Nephron progenitor cell (in vitro differentiated cells): ENCODE measurements at regions not wholly inside any gene's neighbourhood (a gene's known extent, or its start where the extent isn't known, plus 50 kb on each side); places are given as distances from the start of the nearest gene placed in this dataset.

ENCODE experiments used
- DNase-seq: peaks from one replicate; pipeline ENCODE4 v3.0.0; 2021
- H3K27ac Mint-ChIP-seq: 2 replicates; pipeline ENCODE4 v1.8.0; 2021; ENCODE audit warnings: mild to moderate bottlenecking, moderate library complexity, mixed read lengths
- H3K27me3 Mint-ChIP-seq: 2 replicates; pipeline ENCODE4 v1.8.0; 2021; ENCODE audit warnings: mild to moderate bottlenecking, low read depth, mixed read lengths; ENCODE audit not compliant: poor library complexity
- H3K36me3 Mint-ChIP-seq: 2 replicates; pipeline ENCODE4 v1.8.0; 2021; ENCODE audit warnings: low read depth, mixed read lengths
- H3K4me1 Mint-ChIP-seq: 2 replicates; pipeline ENCODE4 v1.8.0; 2021; ENCODE audit warnings: mixed read lengths
- H3K4me3 Mint-ChIP-seq: 2 replicates; pipeline ENCODE4 v1.8.0; 2021; ENCODE audit warnings: mild to moderate bottlenecking, moderate library complexity, mixed read lengths
- H3K9me3 Mint-ChIP-seq: 2 replicates; pipeline ENCODE4 v1.8.0; 2021; ENCODE audit warnings: mild to moderate bottlenecking, moderate library complexity, mixed read lengths
- CTCF ChIP-seq: fragments of 200-600 bp; sonication (generic); IDR thresholded peaks from 2 replicates; pipeline ENCODE4 v1.5.0; 2021; ENCODE audit warnings: antibody characterized with exemption

DNA sequence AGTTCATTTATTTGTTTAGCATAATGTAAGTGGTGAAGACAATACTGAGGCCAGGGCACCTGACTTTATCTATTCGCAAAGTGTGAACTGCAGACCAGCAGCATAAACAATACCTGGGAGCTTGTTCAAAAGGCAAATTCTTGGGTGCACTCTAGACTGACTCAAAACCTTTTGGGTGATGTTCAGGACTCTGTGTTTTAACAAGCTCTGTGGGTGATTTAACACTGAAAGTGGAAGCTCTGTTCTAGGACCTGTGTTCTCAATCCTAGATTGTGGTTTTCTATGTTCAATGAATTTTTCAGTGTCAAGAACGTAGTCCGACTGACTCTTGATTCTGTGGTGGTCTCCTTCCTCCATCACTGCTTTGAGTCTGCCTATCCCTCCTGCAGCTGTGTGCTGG is 71.9 kb downstream of the GPR88 start:
- peaks cover 3% of the 10 kb centered on the region for H3K9me3 Mint-ChIP-seq
- no peak overlapping the region for H3K27ac Mint-ChIP-seq
- H3K4me1 Mint-ChIP-seq = peaks cover 55% of the 10 kb centered on the region
- DNase-seq = no peak
- no peak overlapping the region for H3K4me3 Mint-ChIP-seq
- H3K27me3 Mint-ChIP-seq = no peaks in the 10 kb centered on the region
- H3K36me3 Mint-ChIP-seq = no peaks in the 10 kb centered on the region
- TF ChIP-seq CTCF = no peak

GRCh38 chr1:100611086-100611485 is 73.1 kb downstream of the GPR88 start:
- Mint-ChIP-seq H3K27ac (peak overlapping the region; percentile 90), H3K4me3 (no peak overlapping the region), H3K27me3 (no peaks in the 10 kb centered on the region), H3K9me3 (no peaks in the 10 kb centered on the region), H3K4me1 (peaks cover 60% of the 10 kb centered on the region), H3K36me3 (no peaks in the 10 kb centered on the region)
- no peak for DNase-seq
- no peak for TF ChIP-seq CTCF

GRCh38 chr1:100612540-100612939 is 74.6 kb downstream of the GPR88 start:
- no peaks in the 10 kb centered on the region for H3K36me3 Mint-ChIP-seq
- no peak for DNase-seq
- H3K27me3 Mint-ChIP-seq = no peaks in the 10 kb centered on the region
- H3K4me3 Mint-ChIP-seq = no peak overlapping the region
- TF ChIP-seq CTCF = no peak
- H3K9me3 Mint-ChIP-seq = no peaks in the 10 kb centered on the region
- peaks cover 58% of the 10 kb centered on the region for H3K4me1 Mint-ChIP-seq
- no peak overlapping the region for H3K27ac Mint-ChIP-seq

GRCh38 chr1:100613817-100614559 is 76.0 kb downstream of the GPR88 start:
- no peak overlapping the region for H3K4me3 Mint-ChIP-seq
- no peak for DNase-seq
- no peaks in the 10 kb centered on the region for H3K27me3 Mint-ChIP-seq
- H3K27ac Mint-ChIP-seq = no peak overlapping the region
- no peaks in the 10 kb centered on the region for H3K9me3 Mint-ChIP-seq
- no peak for TF ChIP-seq CTCF
- H3K4me1 Mint-ChIP-seq = peaks cover 49% of the 10 kb centered on the region
- no peaks in the 10 kb centered on the region for H3K36me3 Mint-ChIP-seq

DNA sequence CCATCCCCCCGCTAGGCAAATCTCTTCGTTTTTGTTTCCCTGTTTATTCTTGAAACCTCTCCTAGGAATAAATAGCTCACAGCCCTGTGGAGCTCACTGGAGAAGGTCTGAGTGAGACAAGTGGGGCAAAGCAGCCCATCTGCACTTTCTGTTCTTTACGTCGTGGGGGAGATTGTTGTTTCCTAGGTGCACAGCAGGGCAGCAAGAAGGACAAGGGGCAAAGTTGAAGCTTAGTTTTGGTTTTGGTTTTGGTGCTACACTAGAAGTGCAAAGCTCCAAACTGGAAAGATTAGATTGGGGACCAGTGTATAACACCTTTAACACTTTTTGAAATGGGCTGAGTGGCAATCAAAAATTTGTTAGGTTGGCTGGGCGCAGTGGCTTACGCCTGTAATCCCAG is 76.6 kb downstream of the GPR88 start:
- Mint-ChIP-seq H3K9me3 (no peaks in the 10 kb centered on the region), H3K27ac (peak overlapping the region; percentile 41), H3K4me1 (peaks cover 44% of the 10 kb centered on the region), H3K27me3 (no peaks in the 10 kb centered on the region), H3K4me3 (no peak overlapping the region), H3K36me3 (no peaks in the 10 kb centered on the region)
- DNase-seq = no peak
- TF ChIP-seq CTCF = no peak

DNA sequence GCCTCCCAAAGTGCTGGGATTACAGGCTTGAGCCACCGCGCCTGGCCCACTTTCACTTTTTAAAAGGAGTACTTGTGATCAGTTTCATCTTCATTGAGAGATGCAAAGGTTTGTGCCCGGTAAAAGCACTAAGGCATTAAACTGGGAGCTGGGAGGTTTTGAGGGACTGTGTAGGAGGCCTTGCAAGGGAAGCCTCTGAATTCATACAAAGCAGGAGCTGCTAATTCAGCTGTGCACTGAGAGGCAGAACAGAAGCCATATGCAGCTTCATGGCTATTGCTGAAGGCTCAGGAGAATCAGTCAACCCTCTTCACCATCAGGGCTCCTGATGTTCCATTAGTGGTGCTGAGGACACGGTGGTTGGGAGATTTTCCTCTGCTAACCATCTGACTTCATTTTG is 77.7 kb downstream of the GPR88 start:
- Mint-ChIP-seq H3K9me3 (no peaks in the 10 kb centered on the region), H3K27me3 (no peaks in the 10 kb centered on the region), H3K4me3 (no peak overlapping the region), H3K36me3 (no peaks in the 10 kb centered on the region), H3K27ac (no peak overlapping the region), H3K4me1 (peaks cover 38% of the 10 kb centered on the region)
- TF ChIP-seq CTCF = no peak
- DNase-seq = no peak
